Activated B cell treated with CpG ODN at 0.5 μM for 24 hours (primary cell): ENCODE measurements at regions not wholly inside any gene's neighbourhood (a gene's known extent, or its start where the extent isn't known, plus 50 kb on each side); places are given as distances from the start of the nearest gene placed in this dataset.

Source experiments
- ATAC-seq: fragments of 200-7000 bp; cut with Tn5 transposase; one replicate; pipeline ENCODE4 v1.10.0; 2021; ENCODE audit warnings: low read depth, mild to moderate bottlenecking, moderate library complexity
- CTCF ChIA-PET: fragments of 350-600 bp; sonication (Branson Sonifier 250); formaldehyde crosslinking; loops from one replicate; lab custom pipeline; 2021; ENCODE audit warnings: antibody characterized with exemption; lab: Charles Lee
- POLR2A ChIA-PET: fragments of 350-600 bp; sonication (Branson Sonifier 250); formaldehyde crosslinking; loops from one replicate; lab custom pipeline; 2021; ENCODE audit warnings: antibody characterized with exemption; lab: Charles Lee
- DNase-seq: peaks from one replicate; pipeline ENCODE4 v3.0.0; 2022
- H3K27ac Mint-ChIP-seq: one replicate; pipeline ENCODE4 v1.8.0; 2020; ENCODE audit warnings: mixed read lengths
- H3K27me3 Mint-ChIP-seq: one replicate; pipeline ENCODE4 v1.8.0; 2021; ENCODE audit warnings: mixed read lengths
- H3K36me3 Mint-ChIP-seq: one replicate; pipeline ENCODE4 v1.8.0; 2021; ENCODE audit warnings: low read depth, mixed read lengths
- H3K4me1 Mint-ChIP-seq: one replicate; pipeline ENCODE4 v1.8.0; 2021; ENCODE audit warnings: mixed read lengths
- H3K4me3 Mint-ChIP-seq: one replicate; pipeline ENCODE4 v1.8.0; 2020; ENCODE audit warnings: mild to moderate bottlenecking, mixed read lengths
- H3K9me3 Mint-ChIP-seq: one replicate; pipeline ENCODE4 v1.8.0; 2020; ENCODE audit warnings: mixed read lengths
- intact Hi-C: fragments of 100-400 bp; cut with micrococcal nuclease; formaldehyde crosslinking; loops from one replicate; pipeline ENCODE4 v1.15.1; 2024
- TF ChIP-seq, protein P1 (sequence below): fragments of 200-600 bp; IDR thresholded peaks from one replicate; pipeline ENCODE4 v1.8.0; 2022; ENCODE audit warnings: antibody characterized with exemption, mild to moderate bottlenecking

DNA sequence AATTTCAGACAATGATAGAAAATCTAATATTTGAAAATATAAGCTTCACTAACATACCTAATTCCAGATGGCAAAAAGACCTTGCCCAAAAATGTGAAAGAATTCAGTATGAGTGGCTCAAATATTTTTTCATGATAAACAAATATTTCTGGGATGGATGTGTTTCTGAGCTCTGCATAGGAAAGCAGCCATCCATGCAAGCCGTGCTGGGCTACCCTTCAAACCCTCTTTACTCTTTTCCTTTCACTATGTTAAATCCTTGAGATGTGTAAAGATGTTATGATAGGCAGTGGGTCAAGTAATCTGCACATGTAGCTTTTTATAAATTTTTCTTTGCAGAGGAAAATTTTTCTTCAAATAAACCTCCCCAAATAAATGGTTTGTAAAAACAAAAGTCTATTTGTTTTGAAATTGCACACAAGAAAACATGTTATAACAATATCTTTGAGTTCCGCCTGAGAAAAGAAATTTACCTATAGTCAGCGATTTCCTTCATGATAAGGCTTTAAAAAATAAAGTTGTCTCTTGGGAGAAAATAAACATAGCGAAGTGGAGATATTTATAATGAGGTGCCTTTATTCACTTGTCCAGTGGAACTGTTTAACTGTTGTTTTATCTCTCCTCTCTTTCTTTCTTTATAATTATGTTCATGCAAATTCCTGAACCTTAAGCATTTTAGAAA is 154.3 kb upstream of the PITX1 start:
- intact Hi-C loops = no loop called here
- ChIA-PET POLR2A (no interaction called here), CTCF (no interaction called here)
- no peaks in the 10 kb centered on the region for H3K36me3 Mint-ChIP-seq
- H3K4me3 Mint-ChIP-seq = no peak overlapping the region
- H3K4me1 Mint-ChIP-seq = peaks cover 7% of the 10 kb centered on the region
- peaks cover 38% of the 10 kb centered on the region for H3K27me3 Mint-ChIP-seq
- TF ChIP-seq, protein P1, sequence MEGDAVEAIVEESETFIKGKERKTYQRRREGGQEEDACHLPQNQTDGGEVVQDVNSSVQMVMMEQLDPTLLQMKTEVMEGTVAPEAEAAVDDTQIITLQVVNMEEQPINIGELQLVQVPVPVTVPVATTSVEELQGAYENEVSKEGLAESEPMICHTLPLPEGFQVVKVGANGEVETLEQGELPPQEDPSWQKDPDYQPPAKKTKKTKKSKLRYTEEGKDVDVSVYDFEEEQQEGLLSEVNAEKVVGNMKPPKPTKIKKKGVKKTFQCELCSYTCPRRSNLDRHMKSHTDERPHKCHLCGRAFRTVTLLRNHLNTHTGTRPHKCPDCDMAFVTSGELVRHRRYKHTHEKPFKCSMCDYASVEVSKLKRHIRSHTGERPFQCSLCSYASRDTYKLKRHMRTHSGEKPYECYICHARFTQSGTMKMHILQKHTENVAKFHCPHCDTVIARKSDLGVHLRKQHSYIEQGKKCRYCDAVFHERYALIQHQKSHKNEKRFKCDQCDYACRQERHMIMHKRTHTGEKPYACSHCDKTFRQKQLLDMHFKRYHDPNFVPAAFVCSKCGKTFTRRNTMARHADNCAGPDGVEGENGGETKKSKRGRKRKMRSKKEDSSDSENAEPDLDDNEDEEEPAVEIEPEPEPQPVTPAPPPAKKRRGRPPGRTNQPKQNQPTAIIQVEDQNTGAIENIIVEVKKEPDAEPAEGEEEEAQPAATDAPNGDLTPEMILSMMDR = no peak
- ATAC-seq = no peak
- DNase-seq = no peak
- no peaks in the 10 kb centered on the region for H3K9me3 Mint-ChIP-seq
- H3K27ac Mint-ChIP-seq = no peak overlapping the region

- POLR2A ChIA-PET = no interaction called here
- ATAC-seq = no peak
- no peak overlapping the region for H3K4me3 Mint-ChIP-seq
- H3K9me3 Mint-ChIP-seq = no peaks in the 10 kb centered on the region
- peaks cover 30% of the 10 kb centered on the region for H3K27me3 Mint-ChIP-seq
- peaks cover 7% of the 10 kb centered on the region for H3K4me1 Mint-ChIP-seq
- no peak for DNase-seq
- no peaks in the 10 kb centered on the region for H3K36me3 Mint-ChIP-seq
- no peak overlapping the region for H3K27ac Mint-ChIP-seq
- CTCF ChIA-PET = no interaction called here
- intact Hi-C loops = no loop called here
- TF ChIP-seq, protein P1 = no peak
These were observed 152.9 kb upstream of the PITX1 start for GRCh38 chr5:135186662-135187522.

GRCh38 chr5:135185481-135186065 is 151.5 kb upstream of the PITX1 start:
- CTCF ChIA-PET = no interaction called here

GRCh38 chr5:135184646-135185045 is 150.6 kb upstream of the PITX1 start:
- Mint-ChIP-seq H3K27ac (no peak overlapping the region), H3K27me3 (peaks cover 21% of the 10 kb centered on the region), H3K36me3 (no peaks in the 10 kb centered on the region), H3K9me3 (no peaks in the 10 kb centered on the region), H3K4me3 (no peak overlapping the region), H3K4me1 (no peaks in the 10 kb centered on the region)
- no peak for ATAC-seq
- TF ChIP-seq, protein P1 = no peak
- intact Hi-C loops = no loop called here
- POLR2A ChIA-PET = no interaction called here
- CTCF ChIA-PET = no interaction called here
- DNase-seq = no peak

More at GRCh38 chr5:135185481-135186065, 151.5 kb upstream of the PITX1 start:
- ATAC-seq (no peak), DNase-seq (no peak)
- Mint-ChIP-seq H3K9me3 (no peaks in the 10 kb centered on the region), H3K4me1 (peaks cover under 1% of the 10 kb centered on the region), H3K27ac (no peak overlapping the region), H3K4me3 (no peak overlapping the region), H3K36me3 (no peaks in the 10 kb centered on the region), H3K27me3 (peaks cover 27% of the 10 kb centered on the region)
- TF ChIP-seq, protein P1 = no peak
- intact Hi-C loops = no loop called here
- POLR2A ChIA-PET = no interaction called here

GRCh38 chr5:135183464-135183863 is 149.4 kb upstream of the PITX1 start:
- Mint-ChIP-seq H3K27me3 (peaks cover 12% of the 10 kb centered on the region), H3K36me3 (no peaks in the 10 kb centered on the region), H3K27ac (no peak overlapping the region), H3K4me1 (no peaks in the 10 kb centered on the region), H3K4me3 (no peak overlapping the region), H3K9me3 (no peaks in the 10 kb centered on the region)
- no peak for DNase-seq
- POLR2A ChIA-PET = no interaction called here
- intact Hi-C loops = no loop called here
- TF ChIP-seq, protein P1 = no peak
- CTCF ChIA-PET = no interaction called here
- no peak for ATAC-seq
